B cell (primary cell): ENCODE measurements at regions not wholly inside any gene's neighbourhood (a gene's known extent, or its start where the extent isn't known, plus 50 kb on each side); places are given as distances from the start of the nearest gene placed in this dataset.

ENCODE experiments used
- ATAC-seq: fragments of 200-7000 bp; cut with Tn5 transposase; one replicate; pipeline ENCODE4 v1.10.0; 2021; ENCODE audit warnings: low read depth, mild to moderate bottlenecking, moderate number of reproducible peaks, moderate library complexity
- CTCF ChIA-PET: fragments of 350-600 bp; sonication (Branson Sonifier 250); formaldehyde crosslinking; loops from one replicate; lab custom pipeline; 2021; ENCODE audit warnings: antibody characterized with exemption, inconsistent platforms; lab: Charles Lee
- POLR2A ChIA-PET: fragments of 350-600 bp; sonication (Branson Sonifier 250); formaldehyde crosslinking; loops from one replicate; lab custom pipeline; 2021; ENCODE audit warnings: antibody characterized with exemption; lab: Charles Lee
- DNase-seq: peaks from one replicate; pipeline ENCODE4 v3.0.0; 2013
- H2AFZ ChIP-seq: 2 replicates; pipeline ENCODE4 v1.6.1; 2012; ENCODE audit warnings: mild to moderate bottlenecking, low read depth, low read length; ENCODE audit not compliant: insufficient read depth, poor library complexity, severe bottlenecking
- H3K27ac ChIP-seq, 2 donors: 1 replicate in 1 of 2; 2 replicates in 1 of 2; pipeline ENCODE4 v1.5.1; 2012 to 2013; ENCODE audit warnings: low read length in 2 of 2, mild to moderate bottlenecking in 2 of 2, moderate library complexity in 1 of 2
- H3K27me3 ChIP-seq, 4 experiments: fragments of 200-600 bp in 1 of 4; sonication (generic) in 1 of 4; replicated peaks in 1 of 4; 1 replicate in 2 of 4; 2 replicates in 2 of 4; pipeline versions ENCODE4 v1.6.1 to v1.7.0; 2013 to 2016; ENCODE audit warnings: low read length in 3 of 4, mild to moderate bottlenecking in 2 of 4, mixed read lengths in 1 of 4, moderate library complexity in 1 of 4; ENCODE audit not compliant: insufficient read depth in 4 of 4, control insufficient read depth in 3 of 4; ENCODE audit errors: control extremely low read depth in 1 of 4
- H3K36me3 ChIP-seq, 2 experiments: replicated peaks in 1 of 2; 1 replicate in 1 of 2; 2 replicates in 1 of 2; pipeline versions ENCODE4 v1.6.1 to v1.7.1; 2013; ENCODE audit warnings: low read length in 1 of 2; ENCODE audit not compliant: insufficient read depth in 2 of 2, control insufficient read depth in 1 of 2; ENCODE audit errors: control extremely low read depth in 1 of 2, extremely low read depth in 1 of 2
- H3K4me1 ChIP-seq, 2 donors: fragments of 200-600 bp in 1 of 2; sonication (generic) in 1 of 2; 1 replicate in 1 of 2; 2 replicates in 1 of 2; pipeline versions ENCODE4 v1.5.1 to v1.6.1; 2013 to 2017; ENCODE audit warnings: low read length in 2 of 2; ENCODE audit not compliant: control insufficient read depth in 2 of 2, insufficient read depth in 2 of 2
- H3K4me2 ChIP-seq: replicated peaks from 2 replicates; pipeline ENCODE3; 2012; ENCODE audit warnings: mild to moderate bottlenecking, low read depth, low read length; ENCODE audit not compliant: poor library complexity, severe bottlenecking
- H3K4me3 ChIP-seq, 5 experiments: fragments of 200-600 bp in 1 of 5; sonication (generic) in 1 of 5; 1 replicate in 3 of 5; 2 replicates in 2 of 5; pipeline versions ENCODE4 v1.5.1 to v1.7.0; 2011 to 2016; ENCODE audit warnings: low read length in 4 of 5, mild to moderate bottlenecking in 4 of 5, low read depth in 2 of 5, control low read depth in 1 of 5, moderate library complexity in 1 of 5; ENCODE audit not compliant: insufficient read depth in 1 of 5; ENCODE audit errors: control extremely low read depth in 1 of 5, extremely low read depth in 1 of 5
- H3K79me2 ChIP-seq: fragments of 200-600 bp; sonication (generic); one replicate; pipeline ENCODE4 v1.6.0; 2016; ENCODE audit warnings: low read length; ENCODE audit not compliant: control insufficient read depth, insufficient read depth
- H3K9ac ChIP-seq: fragments of 200-600 bp; sonication (generic); 2 replicates; pipeline ENCODE4 v1.6.1; 2017; ENCODE audit warnings: mild to moderate bottlenecking, low read length, moderate library complexity
- H3K9me3 ChIP-seq, 3 donors: one replicate each; pipeline versions ENCODE4 v1.6.1 to v1.7.1; 2013; ENCODE audit warnings: low read length in 2 of 3; ENCODE audit not compliant: control insufficient read depth in 2 of 3, insufficient read depth in 1 of 3; ENCODE audit errors: control extremely low read depth in 1 of 3
- H4K20me1 ChIP-seq: 2 replicates; pipeline ENCODE4 v1.6.0; 2012; ENCODE audit warnings: mild to moderate bottlenecking, low read length; ENCODE audit not compliant: insufficient read depth, control insufficient read depth, poor library complexity, severe bottlenecking
- H3K27ac Mint-ChIP-seq: one replicate; pipeline ENCODE4 v1.8.0; 2021; ENCODE audit warnings: mixed read lengths
- H3K27me3 Mint-ChIP-seq: one replicate; pipeline ENCODE4 v1.8.0; 2021; ENCODE audit warnings: mixed read lengths
- H3K4me1 Mint-ChIP-seq: one replicate; pipeline ENCODE4 v1.8.0; 2021; ENCODE audit warnings: mixed read lengths
- H3K4me3 Mint-ChIP-seq: one replicate; pipeline ENCODE4 v1.8.0; 2021; ENCODE audit warnings: mixed read lengths
- H3K9me3 Mint-ChIP-seq: one replicate; pipeline ENCODE4 v1.8.0; 2022; ENCODE audit warnings: mixed read lengths; ENCODE audit not compliant: insufficient read depth
- CTCF ChIP-seq: fragments of 200-600 bp; IDR thresholded peaks from one replicate; pipeline ENCODE4 v1.8.0; 2022; ENCODE audit warnings: antibody characterized with exemption, mild to moderate bottlenecking
- EZH2 ChIP-seq: IDR thresholded peaks from 2 replicates; pipeline ENCODE4 v1.6.1; 2012; ENCODE audit warnings: borderline replicate concordance, low read depth, mild to moderate bottlenecking, moderate library complexity, low read length; ENCODE audit not compliant: insufficient read depth, poor library complexity, severe bottlenecking
- WGBS: methylation state at CpG from one replicate; pipeline ENCODE4 v1.1.5; 2013; ENCODE audit warnings: missing lambda C conversion rate; ENCODE audit not compliant: insufficient coverage; 5-methylcytosine and 5-hydroxymethylcytosine counted together
- intact Hi-C: fragments of 100-400 bp; cut with micrococcal nuclease; formaldehyde crosslinking; loops from one replicate; pipeline ENCODE4 v1.10.0; 2022

DNA sequence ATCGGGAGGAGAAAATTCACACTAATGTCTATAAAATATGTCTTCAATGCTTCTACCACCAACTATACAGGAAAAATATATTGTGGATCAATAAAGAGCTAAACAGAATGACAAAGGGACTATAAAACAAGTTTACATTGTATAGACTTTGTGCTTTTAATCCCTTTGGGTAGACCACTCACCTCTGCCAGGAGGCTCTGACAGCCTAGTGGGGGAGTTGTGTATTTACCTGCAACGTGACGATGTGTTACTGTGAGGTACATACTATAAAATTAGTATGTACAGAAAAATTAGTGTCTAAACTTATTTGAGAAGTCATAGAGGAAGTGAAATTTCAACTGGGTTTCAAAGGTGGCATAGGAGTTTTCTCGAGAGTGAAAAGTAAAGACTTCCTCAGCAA is 243.3 kb upstream of the REG3G start:
- POLR2A ChIA-PET = no interaction called here
- H3K9me3 Mint-ChIP-seq = peaks cover 5% of the 10 kb centered on the region
- no CpG with 5 or more reads among the region's 4 CpGs for WGBS
- H3K4me3 ChIP-seq = no peak overlapping the region
- H3K4me1 Mint-ChIP-seq = no peaks in the 10 kb centered on the region
- intact Hi-C loops = no loop called here
- CTCF ChIA-PET = no interaction called here
- no peak overlapping the region for H3K4me3 Mint-ChIP-seq
- H3K27me3 ChIP-seq = no peaks in the 10 kb centered on the region
- no peak for TF ChIP-seq EZH2
- TF ChIP-seq CTCF = no peak
- ATAC-seq = no peak
- no peak overlapping the region for H3K27ac ChIP-seq
- peaks cover 0 to 13% (median 0%) of the 10 kb centered on the region in 3 donors for H3K9me3 ChIP-seq
- H3K4me2 ChIP-seq = no peak overlapping the region
- H2AFZ ChIP-seq = no peak overlapping the region
- DNase-seq = no peak
- H3K27me3 Mint-ChIP-seq = no peaks in the 10 kb centered on the region
- no peak overlapping the region for H3K27ac Mint-ChIP-seq
- no peaks in the 10 kb centered on the region for H3K36me3 ChIP-seq
- no peak overlapping the region for H3K9ac ChIP-seq
- H4K20me1 ChIP-seq = no peaks in the 10 kb centered on the region
- H3K4me1 ChIP-seq = no peaks in the 10 kb centered on the region
- H3K79me2 ChIP-seq = no peaks in the 10 kb centered on the region

DNA sequence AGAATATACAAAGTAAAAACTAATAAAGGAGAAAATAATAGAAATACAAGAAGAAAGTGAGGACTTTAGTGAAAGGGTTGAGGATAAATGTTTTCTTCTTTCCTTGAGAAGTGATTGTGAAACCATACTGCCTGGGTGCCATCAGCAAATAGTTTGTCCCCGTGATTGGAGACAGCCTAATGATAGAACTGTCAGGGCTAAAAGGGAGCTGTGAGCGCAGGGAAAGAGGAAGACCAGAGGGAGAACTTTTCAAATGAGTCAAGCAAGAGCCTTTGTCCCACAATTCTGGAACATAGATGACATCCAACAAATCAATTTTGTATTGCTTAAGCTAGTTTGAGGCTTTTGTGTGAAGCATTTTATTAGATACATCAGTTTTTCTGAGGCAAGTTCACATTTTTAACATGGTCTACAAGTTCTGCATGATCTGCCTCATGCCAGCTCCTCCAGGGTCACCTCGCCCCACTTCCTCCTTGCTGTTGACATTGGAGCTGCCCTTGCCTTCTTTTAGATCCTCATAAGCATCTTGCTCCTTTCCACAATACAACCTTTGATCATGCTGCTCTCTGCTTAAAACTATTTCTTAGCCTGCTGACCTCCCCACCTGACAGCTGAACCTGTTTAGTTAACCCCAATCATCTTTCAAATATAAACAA is 213.4 kb upstream of the REG3G start:
- Mint-ChIP-seq H3K27ac (no peak overlapping the region), H3K9me3 (peaks cover 2% of the 10 kb centered on the region), H3K4me1 (no peaks in the 10 kb centered on the region)

More for the DNA sequence above, 213.4 kb upstream of the REG3G start:
- Mint-ChIP-seq H3K4me3 (no peak overlapping the region), H3K27me3 (no peaks in the 10 kb centered on the region)
- Histone ChIP-seq H3K27me3 (no peaks in the 10 kb centered on the region), H3K4me2 (no peak overlapping the region), H3K9ac (no peak overlapping the region), H3K27ac (no peak overlapping the region), H3K36me3 (no peaks in the 10 kb centered on the region), H3K79me2 (no peaks in the 10 kb centered on the region), H3K9me3 (no peaks in the 10 kb centered on the region), H3K4me3 (no peak overlapping the region), H3K4me1 (no peaks in the 10 kb centered on the region), H2AFZ (no peak overlapping the region), H4K20me1 (no peaks in the 10 kb centered on the region)
- ATAC-seq = no peak
- POLR2A ChIA-PET = no interaction called here
- CTCF ChIA-PET = no interaction called here
- TF ChIP-seq CTCF (no peak), EZH2 (no peak)
- intact Hi-C loops = no loop called here
- 55% methylated on average over 2 of the region's 3 CpGs for WGBS
- DNase-seq = no peak
